ENCODE measurements at regions not wholly inside any gene's neighbourhood (a gene's known extent, or its start where the extent isn't known, plus 50 kb on each side); places are given as distances from the start of the nearest gene placed in this dataset.

DNA sequence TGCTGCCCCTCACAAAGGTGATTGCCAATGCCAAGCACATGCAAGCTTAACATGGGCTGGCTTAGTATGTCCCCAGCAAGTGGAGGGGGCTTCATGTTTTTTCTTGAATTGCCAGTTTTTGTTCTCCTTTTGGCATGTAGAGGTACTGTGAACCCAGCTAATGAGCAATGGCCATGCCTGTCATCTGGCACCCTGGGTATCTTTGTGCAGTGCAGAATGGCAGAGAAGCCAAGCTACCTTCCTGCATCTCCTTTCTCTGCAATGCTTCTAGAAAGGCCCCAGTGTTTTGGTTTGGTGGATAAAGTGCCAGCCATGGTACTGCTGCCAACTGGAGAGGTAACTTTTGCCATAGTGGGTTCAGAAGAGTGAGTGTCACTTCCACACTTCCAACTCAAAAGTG is 576.9 kb downstream of the CMPK2 start:
- H2AK5ac ChIP-seq (ENCODE audit: low read depth, low read length) = no peak overlapping the region
- TF ChIP-seq RXRA (IDR thresholded peaks at IDR 0.05; ENCODE audit: insufficient read depth, low read depth, low read length) (no peak), SIRT6 (IDR thresholded peaks at IDR 0.05; ENCODE audit: low read length) (no peak), SIN3A (conservative IDR thresholded peaks at IDR 0.05 in 1 of 2, IDR thresholded peaks at IDR 0.05 in 1 of 2; ENCODE audit: low read depth in 1 of 2, low read length in 2 of 2) (no peak), SP1 (IDR thresholded peaks at IDR 0.05; ENCODE audit: low read depth, low read length) (no peak), CHD2 (IDR thresholded peaks at IDR 0.05; ENCODE audit: low read length) (no peak), SP2 (IDR thresholded peaks at IDR 0.05; ENCODE audit: low read length) (no peak), TBP (IDR thresholded peaks at IDR 0.05; ENCODE audit: low read depth, low read length) (no peak), HDAC2 (IDR thresholded peaks at IDR 0.05; ENCODE audit: borderline replicate concordance in 1 of 2, low read depth in 2 of 2, low read length in 2 of 2) (no peak), TAF7 (optimal IDR thresholded peaks at IDR 0.05; ENCODE audit: borderline replicate concordance, low read depth, low read length) (no peak), EZH2 (IDR thresholded peaks at IDR 0.05; ENCODE audit: low read depth, low read length, severe bottlenecking) (no peak)
- TF ChIP-seq, protein P1, sequence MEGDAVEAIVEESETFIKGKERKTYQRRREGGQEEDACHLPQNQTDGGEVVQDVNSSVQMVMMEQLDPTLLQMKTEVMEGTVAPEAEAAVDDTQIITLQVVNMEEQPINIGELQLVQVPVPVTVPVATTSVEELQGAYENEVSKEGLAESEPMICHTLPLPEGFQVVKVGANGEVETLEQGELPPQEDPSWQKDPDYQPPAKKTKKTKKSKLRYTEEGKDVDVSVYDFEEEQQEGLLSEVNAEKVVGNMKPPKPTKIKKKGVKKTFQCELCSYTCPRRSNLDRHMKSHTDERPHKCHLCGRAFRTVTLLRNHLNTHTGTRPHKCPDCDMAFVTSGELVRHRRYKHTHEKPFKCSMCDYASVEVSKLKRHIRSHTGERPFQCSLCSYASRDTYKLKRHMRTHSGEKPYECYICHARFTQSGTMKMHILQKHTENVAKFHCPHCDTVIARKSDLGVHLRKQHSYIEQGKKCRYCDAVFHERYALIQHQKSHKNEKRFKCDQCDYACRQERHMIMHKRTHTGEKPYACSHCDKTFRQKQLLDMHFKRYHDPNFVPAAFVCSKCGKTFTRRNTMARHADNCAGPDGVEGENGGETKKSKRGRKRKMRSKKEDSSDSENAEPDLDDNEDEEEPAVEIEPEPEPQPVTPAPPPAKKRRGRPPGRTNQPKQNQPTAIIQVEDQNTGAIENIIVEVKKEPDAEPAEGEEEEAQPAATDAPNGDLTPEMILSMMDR (IDR thresholded peaks at IDR 0.05; ENCODE audit: control extremely low read depth in 1 of 3, insufficient read depth in 1 of 3, low read depth in 1 of 3, low read length in 3 of 3) = no peak

More for the DNA sequence above, 576.9 kb downstream of the CMPK2 start:
- Histone ChIP-seq H4K20me1 (replicated peaks in 1 of 2; ENCODE audit: control insufficient read depth in 1 of 2, insufficient read depth in 2 of 2, low read length in 2 of 2) (no peaks in the 10 kb centered on the region), H3K4me3 (ENCODE audit: extremely low read depth in 1 of 4, insufficient read depth in 2 of 4, low read depth in 3 of 4, low read length in 4 of 4) (no peak overlapping the region), H2BK120ac (replicated peaks; ENCODE audit: low read depth, low read length) (no peak overlapping the region), H2BK20ac (ENCODE audit: low read length) (no peak overlapping the region), H3K9me3 (ENCODE audit: insufficient read depth in 2 of 2, low read depth in 1 of 2, low read length in 1 of 2) (0 out of 4 replicates have a peak, but pooled peaks cover 0 to 4% of the 10 kb centered on the region in 2 experiments), H2AFZ (ENCODE audit: low read length) (no peak overlapping the region), H2BK5ac (ENCODE audit: low read depth, low read length) (no peak overlapping the region), H3K14ac (ENCODE audit: insufficient read length) (no peak overlapping the region), H4K91ac (replicated peaks; ENCODE audit: insufficient read length, low read length) (no peak overlapping the region), H3K27me3 (replicated peaks in 1 of 4; ENCODE audit: control insufficient read depth in 3 of 4, extremely low read depth in 1 of 4, insufficient read depth in 3 of 4, low read length in 3 of 4) (no peaks in the 10 kb centered on the region), H4K5ac (ENCODE audit: insufficient read length, low read depth, low read length) (no peak overlapping the region), H4K8ac (ENCODE audit: extremely low read depth, insufficient read depth, low read length) (no peak overlapping the region), H3K27ac (ENCODE audit: low read depth, low read length) (no peak overlapping the region), H3K56ac (replicated peaks; ENCODE audit: insufficient read length, low read depth, low read length) (no peak overlapping the region), H3K23ac (ENCODE audit: insufficient read length) (no peak overlapping the region), H2BK12ac (ENCODE audit: low read depth, low read length) (no peak overlapping the region), H3K36me3 (ENCODE audit: control insufficient read depth in 2 of 4, insufficient read depth in 4 of 4, low read length in 3 of 4) (no peaks in the 10 kb centered on the region), H3K9ac (replicated peaks in 1 of 4; ENCODE audit: extremely low read depth in 1 of 4, low read depth in 3 of 4, low read length in 3 of 4) (no peak overlapping the region), H3K4me2 (ENCODE audit: insufficient read depth in 1 of 2, low read depth in 2 of 2, low read length in 2 of 2) (no peak overlapping the region), H3K4me1 (replicated peaks in 1 of 4; ENCODE audit: control insufficient read depth in 3 of 4, insufficient read depth in 4 of 4, low read length in 3 of 4) (no peaks in the 10 kb centered on the region), H3K18ac (ENCODE audit: extremely low read depth, low read length) (no peak overlapping the region), H3K79me2 (ENCODE audit: control insufficient read depth in 1 of 2, insufficient read depth in 2 of 2, low read length in 2 of 2) (no peaks in the 10 kb centered on the region), H3K4ac (replicated peaks; ENCODE audit: insufficient read length, low read depth, low read length) (no peak overlapping the region), H2BK15ac (ENCODE audit: low read length) (no peak overlapping the region), H3K79me1 (ENCODE audit: low read depth, low read length) (no peaks in the 10 kb centered on the region), H3K23me2 (ENCODE audit: low read depth, low read length) (no peaks in the 10 kb centered on the region)
- FAIRE-seq (no peak), DNase-seq (ENCODE audit: low read depth in 1 of 2, low spot score in 2 of 2) (no peak)
- ChIA-PET POLR2A (ENCODE audit: partially characterized antibody) (no interaction called here), CTCF (ENCODE audit: partially characterized antibody) (interaction anchor here (0.9 kb wide), 1 partner anchor 13 kb away, joined by 3 read pairs; no protein-coding TSS in a partner anchor)

Data from H1 (cell line).